GM13976 (cell line): ENCODE measurements at regions not wholly inside any gene's neighbourhood (a gene's known extent, or its start where the extent isn't known, plus 50 kb on each side); places are given as distances from the start of the nearest gene placed in this dataset.

ENCODE experiments used
- DNase-seq: peaks from one replicate; pipeline ENCODE4 v3.0.0; 2012; ENCODE audit warnings: low spot score
- CTCF ChIP-seq: IDR thresholded peaks from 2 replicates; pipeline ENCODE4 v1.5.1; 2012; ENCODE audit warnings: borderline replicate concordance, mild to moderate bottlenecking; ENCODE audit not compliant: insufficient read depth; ENCODE audit errors: extremely low read depth, missing control alignments, control extremely low read depth
- in situ Hi-C: fragments of 300-500 bp; cut with MboI; formaldehyde crosslinking; loops from one replicate; pipeline ENCODE4 v1.12.0; 2022; ENCODE audit warnings: low sequenced_read_pairs, mixed read lengths, inconsistent platforms; ENCODE audit not compliant: unreplicated experiment

- in situ Hi-C loops, result no loop called here
- no peak for TF ChIP-seq CTCF
- no peak for DNase-seq
These were observed 154.0 kb upstream of the KLF14 start for GRCh38 chr7:130887957-130888371.

- in situ Hi-C loops, result no loop called here
- no peak for DNase-seq
- TF ChIP-seq CTCF, result no peak
These were observed 154.5 kb upstream of the KLF14 start for GRCh38 chr7:130888468-130888867.

GRCh38 chr7:130890176-130891020 lies 156.4 kb upstream of the KLF14 start:
- DNase-seq, result no peak
- in situ Hi-C loops, result no loop called here
- no peak for TF ChIP-seq CTCF

GRCh38 chr7:130891254-130892094 lies 157.5 kb upstream of the KLF14 start:
- DNase-seq, result no peak
- no peak for TF ChIP-seq CTCF
- in situ Hi-C loops, result no loop called here

- in situ Hi-C loops, result no loop called here
- TF ChIP-seq CTCF, result no peak
- no peak for DNase-seq
These were observed 159.5 kb upstream of the KLF14 start for GRCh38 chr7:130893441-130893894.

- no peak for DNase-seq
- no peak for TF ChIP-seq CTCF
- in situ Hi-C loops, result no loop called here
These were observed 160.3 kb upstream of the KLF14 start for GRCh38 chr7:130894146-130894908.
